ENCODE measurements at regions not wholly inside any gene's neighbourhood (a gene's known extent, or its start where the extent isn't known, plus 50 kb on each side); places are given as distances from the start of the nearest gene placed in this dataset.
"Not testable (repeated sequence)": the region's sequence is repeated elsewhere in the genome, so short reads cannot be mapped to it uniquely, and the experiment has no call there.

GRCh38 chr12:131268571-131268970 is 314.9 kb downstream of the ADGRD1 start:
- H3K27me3 Mint-ChIP-seq; H3K36me3 Mint-ChIP-seq; POLR2A ChIA-PET (ENCODE audit: partially characterized antibody); H3K27ac Mint-ChIP-seq; CTCF ChIA-PET (ENCODE audit: partially characterized antibody); H3K27ac ChIP-seq (ENCODE audit: low read depth, low read length); H3K27me3 ChIP-seq (ENCODE audit: insufficient read depth, low read length); H3K36me3 ChIP-seq (ENCODE audit: insufficient read depth, low read length); H3K9me3 Mint-ChIP-seq; intact Hi-C loops (cut with micrococcal nuclease); H3K4me3 Mint-ChIP-seq; DNase-seq; H3K4me1 ChIP-seq (ENCODE audit: insufficient read depth, low read length); H3K9me3 ChIP-seq (ENCODE audit: control insufficient read depth in 1 of 2, low read length in 2 of 2); H3K4me1 Mint-ChIP-seq; H3K4me3 ChIP-seq (ENCODE audit: low read length in 2 of 2): not testable (repeated sequence)

- Mint-ChIP-seq H3K4me1 (no peaks in the 10 kb centered on the region), H3K27ac (no peak overlapping the region), H3K27me3 (no peaks in the 10 kb centered on the region), H3K9me3 (no peaks in the 10 kb centered on the region), H3K4me3 (no peak overlapping the region), H3K36me3 (no peaks in the 10 kb centered on the region)
- Histone ChIP-seq H3K27me3 (ENCODE audit: insufficient read depth, low read length) (no peaks in the 10 kb centered on the region), H3K4me1 (ENCODE audit: insufficient read depth, low read length) (no peaks in the 10 kb centered on the region), H3K4me3 (ENCODE audit: low read length in 2 of 2) (no peak overlapping the region), H3K27ac (ENCODE audit: low read depth, low read length) (no peak overlapping the region), H3K9me3 (ENCODE audit: control insufficient read depth in 1 of 2, low read length in 2 of 2) (no peaks in the 10 kb centered on the region), H3K36me3 (ENCODE audit: insufficient read depth, low read length) (no peaks in the 10 kb centered on the region)
- no peak for DNase-seq
- CTCF ChIA-PET (ENCODE audit: partially characterized antibody), result no interaction called here
- POLR2A ChIA-PET (ENCODE audit: partially characterized antibody), result no interaction called here
- intact Hi-C loops (cut with micrococcal nuclease), result no loop called here
Measured at GRCh38 chr12:131269551-131269950, 315.8 kb downstream of the ADGRD1 start.

GRCh38 chr12:131269977-131270376 is 316.3 kb downstream of the ADGRD1 start:
- CTCF ChIA-PET (ENCODE audit: partially characterized antibody); H3K9me3 Mint-ChIP-seq; H3K4me3 ChIP-seq (ENCODE audit: low read length in 2 of 2); H3K36me3 Mint-ChIP-seq; intact Hi-C loops (cut with micrococcal nuclease); H3K27me3 Mint-ChIP-seq; POLR2A ChIA-PET (ENCODE audit: partially characterized antibody); H3K36me3 ChIP-seq (ENCODE audit: insufficient read depth, low read length); DNase-seq; H3K4me1 ChIP-seq (ENCODE audit: insufficient read depth, low read length); H3K9me3 ChIP-seq (ENCODE audit: control insufficient read depth in 1 of 2, low read length in 2 of 2); H3K27ac ChIP-seq (ENCODE audit: low read depth, low read length); H3K27me3 ChIP-seq (ENCODE audit: insufficient read depth, low read length); H3K27ac Mint-ChIP-seq; H3K4me3 Mint-ChIP-seq; H3K4me1 Mint-ChIP-seq: not testable (repeated sequence)

- no peaks in the 10 kb centered on the region for H3K4me1 ChIP-seq (ENCODE audit: insufficient read depth, low read length)
- Mint-ChIP-seq H3K27me3 (peaks cover 0 to 2% of the 10 kb centered on the region in 2 donors), H3K27ac (no peak overlapping the region), H3K9me3 (no peaks in the 10 kb centered on the region), H3K4me1 (peaks cover 0 to 1% (median 0%) of the 10 kb centered on the region in 4 donors), H3K36me3 (no peaks in the 10 kb centered on the region), H3K4me3 (no peak overlapping the region)
- DNase-seq, result no peak
- H3K4me3 ChIP-seq (ENCODE audit: low read length in 2 of 2), result no peak overlapping the region
- no peak overlapping the region for H3K27ac ChIP-seq (ENCODE audit: low read depth, low read length)
- ChIA-PET CTCF (ENCODE audit: partially characterized antibody) (no interaction called here), POLR2A (ENCODE audit: partially characterized antibody) (no interaction called here)
- intact Hi-C loops (cut with micrococcal nuclease), result no loop called here
- no peaks in the 10 kb centered on the region for H3K9me3 ChIP-seq (ENCODE audit: control insufficient read depth in 1 of 2, low read length in 2 of 2)
- H3K27me3 ChIP-seq (ENCODE audit: insufficient read depth, low read length), result no peaks in the 10 kb centered on the region
- H3K36me3 ChIP-seq (ENCODE audit: insufficient read depth, low read length), result no peaks in the 10 kb centered on the region
Measured at GRCh38 chr12:131271724-131272123, 318.0 kb downstream of the ADGRD1 start.

- H3K36me3 Mint-ChIP-seq; H3K4me1 Mint-ChIP-seq; H3K9me3 Mint-ChIP-seq; H3K27ac Mint-ChIP-seq; H3K9me3 ChIP-seq (ENCODE audit: control insufficient read depth in 1 of 2, low read length in 2 of 2); H3K4me3 ChIP-seq (ENCODE audit: low read length in 2 of 2); DNase-seq; CTCF ChIA-PET (ENCODE audit: partially characterized antibody); intact Hi-C loops (cut with micrococcal nuclease); H3K36me3 ChIP-seq (ENCODE audit: insufficient read depth, low read length); H3K27ac ChIP-seq (ENCODE audit: low read depth, low read length); H3K4me1 ChIP-seq (ENCODE audit: insufficient read depth, low read length); H3K27me3 ChIP-seq (ENCODE audit: insufficient read depth, low read length); H3K27me3 Mint-ChIP-seq; POLR2A ChIA-PET (ENCODE audit: partially characterized antibody); H3K4me3 Mint-ChIP-seq: not testable (repeated sequence)
Measured at GRCh38 chr12:131272283-131272814, 318.6 kb downstream of the ADGRD1 start.

- no peaks in the 10 kb centered on the region for H3K27me3 ChIP-seq (ENCODE audit: insufficient read depth, low read length)
- ChIA-PET POLR2A (ENCODE audit: partially characterized antibody) (no interaction called here), CTCF (ENCODE audit: partially characterized antibody) (no interaction called here)
- no peaks in the 10 kb centered on the region for H3K36me3 ChIP-seq (ENCODE audit: insufficient read depth, low read length)
- intact Hi-C loops (cut with micrococcal nuclease), result no loop called here
- no peak overlapping the region for H3K4me3 ChIP-seq (ENCODE audit: low read length in 2 of 2)
- no peak for DNase-seq
- no peak overlapping the region for H3K27ac ChIP-seq (ENCODE audit: low read depth, low read length)
- H3K4me1 Mint-ChIP-seq, result peaks cover 0 to 1% (median 0%) of the 10 kb centered on the region in 4 donors
- no peaks in the 10 kb centered on the region for H3K4me1 ChIP-seq (ENCODE audit: insufficient read depth, low read length)
- no peak overlapping the region for H3K4me3 Mint-ChIP-seq
- no peaks in the 10 kb centered on the region for H3K36me3 Mint-ChIP-seq
- no peaks in the 10 kb centered on the region for H3K9me3 ChIP-seq (ENCODE audit: control insufficient read depth in 1 of 2, low read length in 2 of 2)
- H3K27ac Mint-ChIP-seq, result peak overlapping the region in 1 of 7 donors; percentile 36
- H3K9me3 Mint-ChIP-seq, result no peaks in the 10 kb centered on the region
- peaks cover 0 to 2% of the 10 kb centered on the region in 2 donors for H3K27me3 Mint-ChIP-seq
Measured at GRCh38 chr12:131273291-131273845, 319.7 kb downstream of the ADGRD1 start.

GRCh38 chr12:131274061-131274460 is 320.4 kb downstream of the ADGRD1 start:
- no peak for DNase-seq
- H3K27me3 ChIP-seq (ENCODE audit: insufficient read depth, low read length), result no peaks in the 10 kb centered on the region
- H3K4me3 ChIP-seq (ENCODE audit: low read length in 2 of 2), result no peak overlapping the region
- H3K27me3 Mint-ChIP-seq, result peaks cover 0 to 2% of the 10 kb centered on the region in 2 donors
- H3K4me1 Mint-ChIP-seq, result peaks cover 0 to 1% (median 0%) of the 10 kb centered on the region in 4 donors
- ChIA-PET POLR2A (ENCODE audit: partially characterized antibody) (no interaction called here), CTCF (ENCODE audit: partially characterized antibody) (no interaction called here)
- H3K4me3 Mint-ChIP-seq, result no peak overlapping the region
- H3K27ac ChIP-seq (ENCODE audit: low read depth, low read length), result no peak overlapping the region
- H3K9me3 Mint-ChIP-seq, result no peaks in the 10 kb centered on the region
- H3K36me3 Mint-ChIP-seq, result no peaks in the 10 kb centered on the region
- no peak overlapping the region for H3K27ac Mint-ChIP-seq
- intact Hi-C loops (cut with micrococcal nuclease), result no loop called here
- no peaks in the 10 kb centered on the region for H3K4me1 ChIP-seq (ENCODE audit: insufficient read depth, low read length)
- no peaks in the 10 kb centered on the region for H3K9me3 ChIP-seq (ENCODE audit: control insufficient read depth in 1 of 2, low read length in 2 of 2)
- H3K36me3 ChIP-seq (ENCODE audit: insufficient read depth, low read length), result no peaks in the 10 kb centered on the region

- CTCF ChIA-PET (ENCODE audit: partially characterized antibody), result no interaction called here
- H3K36me3 ChIP-seq (ENCODE audit: insufficient read depth, low read length), result no peaks in the 10 kb centered on the region
Measured at GRCh38 chr12:131274906-131275305, 321.2 kb downstream of the ADGRD1 start.

More at GRCh38 chr12:131274906-131275305, 321.2 kb downstream of the ADGRD1 start:
- peaks cover 0 to 1% (median 0%) of the 10 kb centered on the region in 4 donors for H3K4me1 Mint-ChIP-seq
- Histone ChIP-seq H3K9me3 (ENCODE audit: control insufficient read depth in 1 of 2, low read length in 2 of 2) (no peaks in the 10 kb centered on the region), H3K27ac (ENCODE audit: low read depth, low read length) (no peak overlapping the region), H3K27me3 (ENCODE audit: insufficient read depth, low read length) (no peaks in the 10 kb centered on the region), H3K4me3 (ENCODE audit: low read length in 2 of 2) (no peak overlapping the region), H3K4me1 (ENCODE audit: insufficient read depth, low read length) (no peaks in the 10 kb centered on the region)
- H3K27ac Mint-ChIP-seq, result peak overlapping the region in 1 of 7 donors; percentile 8
- H3K36me3 Mint-ChIP-seq, result no peaks in the 10 kb centered on the region
- no peaks in the 10 kb centered on the region for H3K9me3 Mint-ChIP-seq
- POLR2A ChIA-PET (ENCODE audit: partially characterized antibody), result no interaction called here
- peaks cover 2 to 4% of the 10 kb centered on the region in 2 donors for H3K27me3 Mint-ChIP-seq
- DNase-seq, result no peak
- intact Hi-C loops (cut with micrococcal nuclease), result no loop called here
- no peak overlapping the region for H3K4me3 Mint-ChIP-seq

All from CD4-positive, alpha-beta memory T cell (primary cell).